GM10248 (cell line): ENCODE measurements at regions not wholly inside any gene's neighbourhood (a gene's known extent, or its start where the extent isn't known, plus 50 kb on each side); places are given as distances from the start of the nearest gene placed in this dataset.

Source experiments
- CTCF ChIA-PET: fragments of 300-600 bp; sonication (Branson Sonifier 250); formaldehyde crosslinking; extraction: SDS; loops from one replicate; lab custom pipeline; 2021; ENCODE audit warnings: antibody characterized with exemption; lab: Yijun Ruan, JAX
- POLR2A ChIA-PET: fragments of 350-650 bp; sonication (Branson Sonifier 250); formaldehyde crosslinking; extraction: SDS; loops from one replicate; lab custom pipeline; 2020; ENCODE audit warnings: antibody characterized with exemption; lab: Yijun Ruan, JAX
- DNase-seq: peaks from one replicate; pipeline ENCODE4 v3.0.0; 2012; ENCODE audit errors: extremely low spot score
- CTCF ChIP-seq: IDR thresholded peaks from 2 replicates; pipeline ENCODE4 v1.5.1; 2012; ENCODE audit warnings: mild to moderate bottlenecking, low read depth; ENCODE audit errors: extremely low read depth, missing control alignments, control extremely low read depth

GRCh38 chr10:130964771-130965170 is 346.8 kb downstream of the TCERG1L start:
- ChIA-PET CTCF (no interaction called here), POLR2A (no interaction called here)
- DNase-seq: no peak
- no peak for TF ChIP-seq CTCF

- CTCF ChIA-PET: no interaction called here
- no peak for DNase-seq
- POLR2A ChIA-PET: no interaction called here
- no peak for TF ChIP-seq CTCF
These were observed 344.4 kb downstream of the TCERG1L start for GRCh38 chr10:130967161-130967560.

GRCh38 chr10:130967784-130968183 is 343.7 kb downstream of the TCERG1L start:
- ChIA-PET POLR2A (no interaction called here), CTCF (no interaction called here)
- TF ChIP-seq CTCF: no peak
- DNase-seq: no peak

GRCh38 chr10:130968511-130968910 is 343.0 kb downstream of the TCERG1L start:
- no peak for DNase-seq
- no peak for TF ChIP-seq CTCF

GRCh38 chr10:130968964-130969363 is 342.6 kb downstream of the TCERG1L start:
- ChIA-PET POLR2A (no interaction called here), CTCF (interaction anchor here (0.9 kb wide), 1 partner anchor 121 kb away, joined by 3 read pairs; no protein-coding TSS in a partner anchor)
- DNase-seq: no peak
- TF ChIP-seq CTCF: no peak

More at GRCh38 chr10:130968511-130968910, 343.0 kb downstream of the TCERG1L start:
- ChIA-PET POLR2A (no interaction called here), CTCF (interaction anchor here (0.9 kb wide), 1 partner anchor 121 kb away, joined by 3 read pairs; no protein-coding TSS in a partner anchor)

GRCh38 chr10:130969700-130970099 is 341.8 kb downstream of the TCERG1L start:
- CTCF ChIA-PET: no interaction called here
- POLR2A ChIA-PET: no interaction called here
- no peak for DNase-seq
- no peak for TF ChIP-seq CTCF
